HUES48 (cell line): ENCODE measurements at regions not wholly inside any gene's neighbourhood (a gene's known extent, or its start where the extent isn't known, plus 50 kb on each side); places are given as distances from the start of the nearest gene placed in this dataset.

Experiments
- H3K27ac ChIP-seq: one replicate; pipeline ENCODE4 v1.7.0; 2013; ENCODE audit warnings: low read depth, low read length, inconsistent platforms
- H3K27me3 ChIP-seq: 2 replicates; pipeline ENCODE4 v1.6.1; 2013; ENCODE audit warnings: mild to moderate bottlenecking, low read length; ENCODE audit not compliant: control insufficient read depth, insufficient read depth
- H3K36me3 ChIP-seq: 2 replicates; pipeline ENCODE4 v1.6.1; 2013; ENCODE audit warnings: low read length; ENCODE audit not compliant: control insufficient read depth, insufficient read depth
- H3K4me1 ChIP-seq: 2 replicates; pipeline ENCODE4 v1.6.1; 2013; ENCODE audit warnings: mild to moderate bottlenecking, low read length; ENCODE audit not compliant: control insufficient read depth, insufficient read depth
- H3K4me3 ChIP-seq: 2 replicates; pipeline ENCODE4 v1.5.1; 2013; ENCODE audit warnings: mild to moderate bottlenecking, low read depth, low read length
- H3K9ac ChIP-seq: 2 replicates; pipeline ENCODE4 v1.6.1; 2013; ENCODE audit warnings: mild to moderate bottlenecking, low read depth, low read length, moderate library complexity
- H3K9me3 ChIP-seq: 2 replicates; pipeline ENCODE4 v1.6.1; 2013; ENCODE audit warnings: low read length; ENCODE audit not compliant: control insufficient read depth, insufficient read depth

DNA sequence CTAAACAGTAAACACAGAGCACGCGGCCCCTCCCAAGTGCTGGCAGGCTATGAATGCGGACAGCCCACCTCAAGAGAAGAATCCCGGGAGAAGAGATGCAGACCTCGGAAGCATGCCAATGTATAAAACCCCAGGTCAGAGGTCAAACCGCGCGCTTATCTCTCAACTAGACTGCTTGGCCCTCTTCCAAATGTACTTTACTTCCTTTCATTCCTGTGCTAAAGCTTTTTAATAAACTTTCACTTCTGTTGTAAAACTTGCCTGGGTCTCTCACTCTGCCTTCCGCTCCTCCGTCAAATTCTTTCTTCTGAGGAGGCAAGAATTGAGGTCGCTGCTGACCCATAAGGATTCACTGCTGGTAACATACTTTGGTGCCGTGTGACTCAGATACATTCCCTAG lies 216.0 kb downstream of the S1PR1 start:
- Histone ChIP-seq H3K4me1 (no peaks in the 10 kb centered on the region), H3K27ac (no peak overlapping the region), H3K4me3 (no peak overlapping the region), H3K36me3 (no peaks in the 10 kb centered on the region), H3K27me3 (no peaks in the 10 kb centered on the region), H3K9ac (no peak overlapping the region), H3K9me3 (no peaks in the 10 kb centered on the region)

DNA sequence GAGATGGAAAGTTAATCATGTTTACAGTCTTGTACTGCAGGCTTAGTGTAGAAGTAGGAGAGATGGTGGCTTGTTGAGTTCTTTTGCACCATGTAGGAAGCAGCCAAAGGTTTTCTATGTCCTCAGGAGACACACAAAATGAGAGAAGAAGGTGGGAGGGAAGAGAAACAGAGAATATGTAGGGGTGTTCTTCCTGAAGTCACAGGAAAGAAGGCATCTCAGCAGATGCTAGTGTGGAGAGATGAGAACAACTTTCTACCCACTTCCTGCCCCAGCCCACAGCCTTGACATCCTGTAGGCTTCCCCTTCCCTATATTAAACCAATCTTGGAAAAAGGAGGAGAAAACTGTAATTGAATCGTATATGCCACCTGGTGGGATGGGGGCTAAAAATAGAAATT lies 217.0 kb downstream of the S1PR1 start:
- Histone ChIP-seq H3K4me1 (no peaks in the 10 kb centered on the region), H3K36me3 (no peaks in the 10 kb centered on the region), H3K27ac (no peak overlapping the region), H3K4me3 (no peak overlapping the region), H3K27me3 (no peaks in the 10 kb centered on the region), H3K9me3 (no peaks in the 10 kb centered on the region), H3K9ac (no peak overlapping the region)

DNA sequence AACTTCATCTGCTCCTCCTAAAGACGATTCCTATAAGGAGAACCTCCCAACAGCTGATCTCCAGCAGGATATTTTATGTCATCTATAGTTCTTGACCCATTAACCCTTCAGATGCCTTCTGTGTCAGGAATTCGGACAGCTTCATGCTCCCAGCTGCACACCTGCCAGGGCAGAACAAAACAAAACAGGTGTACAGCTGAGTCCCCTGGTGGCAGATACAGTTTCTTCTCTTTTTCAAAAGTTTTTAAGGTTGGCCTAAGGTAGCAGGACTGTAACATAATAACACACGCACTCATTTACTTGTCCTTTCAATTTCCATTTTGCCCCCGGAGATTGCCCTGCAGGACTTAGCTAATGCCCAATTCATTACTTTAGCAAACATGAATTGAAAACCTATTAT lies 218.3 kb downstream of the S1PR1 start:
- Histone ChIP-seq H3K9me3 (no peaks in the 10 kb centered on the region), H3K36me3 (no peaks in the 10 kb centered on the region), H3K4me3 (no peak overlapping the region), H3K27ac (no peak overlapping the region), H3K4me1 (no peaks in the 10 kb centered on the region), H3K9ac (no peak overlapping the region), H3K27me3 (no peaks in the 10 kb centered on the region)

DNA sequence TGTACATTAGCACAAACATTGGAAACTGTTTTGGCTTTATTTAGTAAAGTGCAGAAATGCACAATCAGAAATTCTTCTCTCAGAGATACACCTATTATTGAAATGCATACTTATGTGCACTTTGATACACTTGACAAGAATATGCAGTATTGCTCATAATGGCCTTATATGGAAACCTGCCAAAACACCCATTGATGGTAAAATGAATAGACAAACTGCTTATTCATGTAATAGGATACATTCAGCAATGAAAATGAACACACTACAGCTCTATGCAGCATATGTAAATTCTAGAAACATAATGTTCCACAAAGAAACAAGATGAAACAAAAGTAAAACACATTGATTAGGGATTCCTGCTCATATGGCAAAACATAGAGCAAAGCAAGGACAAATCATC lies 223.9 kb downstream of the S1PR1 start:
- Histone ChIP-seq H3K27me3 (no peaks in the 10 kb centered on the region), H3K36me3 (no peaks in the 10 kb centered on the region), H3K4me3 (no peak overlapping the region), H3K9me3 (no peaks in the 10 kb centered on the region; the same call in 1 of the 2 replicates), H3K4me1 (no peaks in the 10 kb centered on the region), H3K9ac (no peak overlapping the region), H3K27ac (no peak overlapping the region)

DNA sequence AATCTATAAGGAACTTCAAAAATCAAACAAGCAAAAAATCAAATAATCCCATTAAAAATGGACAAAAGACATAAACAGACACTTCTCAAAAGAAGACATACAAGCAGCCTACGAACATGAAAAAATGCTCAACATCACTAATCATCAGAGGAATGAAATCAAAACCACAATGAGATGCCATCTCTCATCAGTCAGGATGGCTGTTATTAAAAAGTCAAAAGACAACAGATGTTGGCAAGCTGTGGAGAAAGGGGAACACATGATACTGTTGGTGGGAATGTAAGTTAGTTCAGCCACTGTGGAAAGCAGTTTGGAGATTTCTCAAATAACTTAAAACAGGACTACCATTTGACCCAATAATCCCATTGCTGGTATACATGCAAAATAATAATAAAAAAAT lies 226.4 kb downstream of the S1PR1 start:
- H3K9ac ChIP-seq, result no peak overlapping the region
- H3K27me3 ChIP-seq, result no peaks in the 10 kb centered on the region
- no peaks in the 10 kb centered on the region for H3K4me1 ChIP-seq

DNA sequence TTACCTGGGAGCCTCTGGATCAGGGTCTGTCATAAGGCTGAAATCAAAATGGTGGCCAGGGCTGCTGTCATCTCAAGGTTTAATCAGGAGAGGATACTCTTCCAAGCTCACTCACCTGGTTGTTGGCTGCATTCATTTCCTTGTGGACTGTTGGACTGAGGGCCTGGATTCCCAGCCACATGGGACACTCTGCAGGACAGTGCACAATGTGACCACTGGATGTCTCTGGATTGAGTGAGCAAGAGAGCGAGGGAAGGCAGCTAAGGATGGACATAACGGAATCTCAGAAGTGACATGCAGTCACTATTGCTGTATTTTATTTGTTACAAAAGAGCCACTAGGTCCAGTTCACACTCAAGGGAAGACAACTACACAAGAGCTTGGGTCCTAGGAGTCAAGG lies 229.1 kb downstream of the S1PR1 start:
- no peaks in the 10 kb centered on the region for H3K36me3 ChIP-seq
- H3K4me1 ChIP-seq, result no peaks in the 10 kb centered on the region
- H3K27me3 ChIP-seq, result no peaks in the 10 kb centered on the region
- H3K27ac ChIP-seq, result no peak overlapping the region
- H3K9me3 ChIP-seq, result no peaks in the 10 kb centered on the region; the same call in 1 of the 2 replicates
- H3K9ac ChIP-seq, result no peak overlapping the region
- no peak overlapping the region for H3K4me3 ChIP-seq

More for the DNA sequence above, 226.4 kb downstream of the S1PR1 start:
- H3K27ac ChIP-seq, result no peak overlapping the region
- no peak overlapping the region for H3K4me3 ChIP-seq
- H3K36me3 ChIP-seq, result no peaks in the 10 kb centered on the region
- H3K9me3 ChIP-seq, result no peaks in the 10 kb centered on the region; the same call in 1 of the 2 replicates

DNA sequence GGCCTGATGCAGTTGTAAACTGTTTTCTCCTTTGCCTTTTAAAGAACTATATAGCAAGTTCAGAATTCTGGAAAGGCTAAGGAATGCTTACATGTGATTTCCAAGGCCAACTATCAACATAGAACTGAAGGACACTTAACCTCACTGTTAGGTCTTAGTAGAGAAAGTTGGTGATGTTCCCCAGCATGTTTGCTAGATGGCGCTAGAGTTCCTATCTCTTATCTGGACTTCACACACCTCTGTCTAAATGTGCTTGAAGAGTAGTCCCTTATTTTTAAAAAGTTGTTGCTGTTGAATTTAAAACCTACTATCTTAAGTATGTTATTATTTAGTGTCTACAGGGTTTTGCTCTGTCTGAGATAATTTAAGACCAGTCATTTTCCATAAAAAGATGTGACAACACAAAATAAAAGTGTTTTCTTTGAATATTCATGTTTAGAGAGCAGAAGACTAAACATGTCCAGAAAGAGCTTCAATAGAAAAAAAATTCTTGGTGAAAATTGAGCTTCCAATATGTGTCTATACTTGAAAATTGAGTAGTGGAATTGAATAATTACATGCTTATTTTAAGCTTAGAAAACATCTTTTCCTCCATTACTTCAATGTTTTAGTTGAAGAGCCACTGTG lies 237.3 kb downstream of the S1PR1 start:
- Histone ChIP-seq H3K9ac (no peak overlapping the region), H3K4me3 (no peak overlapping the region), H3K27ac (no peak overlapping the region), H3K27me3 (no peaks in the 10 kb centered on the region), H3K9me3 (no peaks in the 10 kb centered on the region), H3K36me3 (no peaks in the 10 kb centered on the region), H3K4me1 (no peaks in the 10 kb centered on the region)

DNA sequence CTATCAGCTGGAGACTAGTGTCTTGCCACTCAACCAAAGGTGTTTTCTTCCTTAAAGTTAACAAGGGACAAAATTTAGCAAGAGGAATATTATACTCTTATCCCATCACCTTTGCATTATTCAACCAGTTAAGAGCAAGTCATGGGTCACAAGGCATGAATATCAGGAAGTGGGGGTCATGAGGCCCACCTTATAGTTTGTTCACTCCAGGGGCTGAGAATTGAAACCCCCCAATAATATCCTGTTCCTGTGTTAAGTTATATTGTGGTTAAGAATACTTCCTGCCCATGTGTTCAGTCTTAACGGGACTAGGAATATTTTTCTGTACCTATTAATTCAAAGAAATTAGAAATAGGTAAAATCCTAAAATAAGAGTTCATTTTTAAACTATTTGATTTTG lies 239.7 kb downstream of the S1PR1 start:
- no peaks in the 10 kb centered on the region for H3K36me3 ChIP-seq
- H3K27me3 ChIP-seq, result no peaks in the 10 kb centered on the region
- no peak overlapping the region for H3K9ac ChIP-seq
- H3K27ac ChIP-seq, result no peak overlapping the region
- no peaks in the 10 kb centered on the region for H3K9me3 ChIP-seq
- 0 out of 2 replicates have a peak, but pooled peaks cover 3% of the 10 kb centered on the region for H3K4me1 ChIP-seq
- no peak overlapping the region for H3K4me3 ChIP-seq

DNA sequence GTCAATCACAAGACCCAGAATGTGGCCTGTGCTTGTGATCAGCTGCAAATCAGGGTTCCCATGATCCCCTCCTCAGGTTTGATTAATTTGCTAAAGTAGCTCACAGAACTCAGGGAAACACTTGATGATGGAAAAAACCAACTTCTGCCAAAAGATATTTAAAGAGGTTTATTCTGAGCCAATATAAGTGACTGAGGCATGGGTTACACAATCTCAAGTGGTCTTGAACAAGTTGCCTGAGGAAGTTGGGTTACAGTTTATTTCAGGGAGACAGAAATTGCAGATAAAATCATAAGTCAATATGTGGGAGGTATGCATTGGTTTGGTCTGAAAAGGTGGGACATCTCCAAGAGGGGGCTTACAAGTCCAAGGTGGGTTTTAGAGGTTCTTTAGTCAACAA lies 243.1 kb downstream of the S1PR1 start:
- H3K27ac ChIP-seq, result no peak overlapping the region
- H3K27me3 ChIP-seq, result no peaks in the 10 kb centered on the region
- H3K36me3 ChIP-seq, result no peaks in the 10 kb centered on the region

DNA sequence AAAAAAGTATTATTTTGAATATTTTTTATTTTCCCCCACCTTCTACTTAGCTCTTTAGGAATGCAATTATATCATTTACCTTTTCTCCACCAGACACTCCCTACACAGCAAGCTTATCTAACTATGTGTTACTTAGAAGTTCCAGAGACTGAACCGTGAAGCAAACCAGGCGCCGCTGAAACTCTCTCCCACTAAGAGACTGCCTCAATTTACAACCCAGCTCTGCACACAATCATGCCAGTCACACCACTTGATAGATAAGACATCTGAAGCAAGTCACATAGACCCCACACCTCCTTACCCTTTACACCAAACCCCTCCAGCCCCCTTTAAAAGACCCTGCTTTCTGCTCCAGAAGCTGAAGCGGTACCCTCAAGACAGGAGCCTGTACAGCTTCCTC lies 245.5 kb downstream of the S1PR1 start:
- H3K36me3 ChIP-seq, result no peaks in the 10 kb centered on the region
- H3K4me3 ChIP-seq, result no peak overlapping the region
- H3K27ac ChIP-seq, result no peak overlapping the region
- no peak overlapping the region for H3K9ac ChIP-seq
- H3K9me3 ChIP-seq, result no peaks in the 10 kb centered on the region
- H3K27me3 ChIP-seq, result no peaks in the 10 kb centered on the region
- H3K4me1 ChIP-seq, result peaks cover 17% of the 10 kb centered on the region; the same call in 1 of the 2 replicates

More for the DNA sequence above, 243.1 kb downstream of the S1PR1 start:
- no peaks in the 10 kb centered on the region for H3K9me3 ChIP-seq
- H3K4me1 ChIP-seq, result peaks cover 12% of the 10 kb centered on the region; the same call in 1 of the 2 replicates
- no peak overlapping the region for H3K4me3 ChIP-seq
- H3K9ac ChIP-seq, result no peak overlapping the region

DNA sequence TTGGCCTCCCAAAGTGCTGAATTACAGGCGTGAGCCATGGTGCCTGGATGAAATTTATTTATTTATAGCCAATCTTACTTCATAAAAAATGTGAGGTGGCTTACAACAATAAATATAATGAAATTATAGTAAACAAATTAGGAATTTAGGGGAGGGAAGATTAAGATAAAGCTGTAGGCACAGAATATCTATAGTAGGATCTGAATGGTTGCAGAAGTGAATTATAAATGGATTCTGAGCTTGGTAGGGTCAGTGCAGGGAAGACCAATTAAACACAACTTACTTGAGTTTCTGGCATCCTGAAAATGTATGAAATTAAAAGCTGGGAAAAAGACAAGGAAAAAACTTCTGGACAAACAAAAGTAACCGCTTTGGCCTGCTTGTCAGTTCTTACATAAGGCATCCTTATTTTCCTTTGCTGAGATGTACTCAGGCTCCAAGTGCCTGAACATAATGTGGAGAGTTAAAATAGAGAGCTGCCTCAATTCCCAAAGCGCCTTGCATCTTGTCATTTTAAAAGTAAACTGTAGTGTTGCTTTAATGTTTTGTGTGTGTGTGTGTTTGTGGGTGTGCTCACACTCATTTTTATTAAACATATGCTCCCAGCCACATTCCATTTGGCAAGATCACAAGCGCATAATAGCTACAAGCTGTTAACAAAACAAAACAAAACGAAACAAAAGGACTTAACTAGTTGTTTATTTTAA lies 247.3 kb downstream of the S1PR1 start:
- Histone ChIP-seq H3K4me3 (no peak overlapping the region), H3K9me3 (peaks cover 1% of the 10 kb centered on the region; the same call in 1 of the 2 replicates), H3K4me1 (peaks cover 17% of the 10 kb centered on the region; the same call in 1 of the 2 replicates), H3K36me3 (no peaks in the 10 kb centered on the region), H3K27ac (no peak overlapping the region), H3K9ac (no peak overlapping the region), H3K27me3 (no peaks in the 10 kb centered on the region)
